Activated B cell treated with CpG ODN at 0.5 μM for 24 hours (primary cell): ENCODE measurements at regions not wholly inside any gene's neighbourhood (a gene's known extent, or its start where the extent isn't known, plus 50 kb on each side); places are given as distances from the start of the nearest gene placed in this dataset.

Experiments
- ATAC-seq: fragments of 200-7000 bp; cut with Tn5 transposase; one replicate; pipeline ENCODE4 v1.10.0; 2021; ENCODE audit warnings: low read depth, mild to moderate bottlenecking, moderate library complexity
- CTCF ChIA-PET: fragments of 350-600 bp; sonication (Branson Sonifier 250); formaldehyde crosslinking; loops from one replicate; lab custom pipeline; 2021; ENCODE audit warnings: antibody characterized with exemption; lab: Charles Lee
- POLR2A ChIA-PET: fragments of 350-600 bp; sonication (Branson Sonifier 250); formaldehyde crosslinking; loops from one replicate; lab custom pipeline; 2021; ENCODE audit warnings: antibody characterized with exemption; lab: Charles Lee
- DNase-seq: peaks from one replicate; pipeline ENCODE4 v3.0.0; 2022
- H3K27ac Mint-ChIP-seq: one replicate; pipeline ENCODE4 v1.8.0; 2020; ENCODE audit warnings: mixed read lengths
- H3K27me3 Mint-ChIP-seq: one replicate; pipeline ENCODE4 v1.8.0; 2021; ENCODE audit warnings: mixed read lengths
- H3K36me3 Mint-ChIP-seq: one replicate; pipeline ENCODE4 v1.8.0; 2021; ENCODE audit warnings: low read depth, mixed read lengths
- H3K4me1 Mint-ChIP-seq: one replicate; pipeline ENCODE4 v1.8.0; 2021; ENCODE audit warnings: mixed read lengths
- H3K4me3 Mint-ChIP-seq: one replicate; pipeline ENCODE4 v1.8.0; 2020; ENCODE audit warnings: mild to moderate bottlenecking, mixed read lengths
- H3K9me3 Mint-ChIP-seq: one replicate; pipeline ENCODE4 v1.8.0; 2020; ENCODE audit warnings: mixed read lengths
- CTCF ChIP-seq: fragments of 200-600 bp; IDR thresholded peaks from one replicate; pipeline ENCODE4 v1.8.0; 2022; ENCODE audit warnings: antibody characterized with exemption, mild to moderate bottlenecking
- intact Hi-C: fragments of 100-400 bp; cut with micrococcal nuclease; formaldehyde crosslinking; loops from one replicate; pipeline ENCODE4 v1.15.1; 2024

DNA sequence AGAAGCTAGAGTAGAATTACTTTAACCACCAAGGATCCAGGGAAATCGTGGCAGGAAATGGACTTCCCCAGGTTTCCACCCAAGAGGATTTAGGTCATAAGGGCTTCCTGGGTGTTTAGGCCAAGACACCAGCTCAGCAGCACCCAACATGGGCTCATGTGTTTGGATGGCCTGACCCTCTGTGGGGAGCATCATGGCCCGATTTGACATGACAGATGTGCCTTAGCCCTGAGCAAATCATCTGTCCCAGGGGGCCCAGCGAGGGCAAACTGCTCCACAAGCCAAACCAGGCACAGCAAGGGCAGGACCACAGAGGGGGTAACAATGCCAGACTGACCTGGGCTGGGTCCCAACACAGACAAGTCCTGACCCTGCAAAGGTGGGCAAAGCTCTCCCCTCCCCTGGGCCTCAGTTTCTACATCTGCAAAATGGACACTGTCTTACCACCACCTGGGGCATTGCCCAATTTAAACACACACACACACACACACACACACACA, 232.8 kb downstream of the MATN1 start:
- Mint-ChIP-seq H3K4me1 (no peaks in the 10 kb centered on the region), H3K9me3 (peaks cover 3% of the 10 kb centered on the region), H3K27me3 (peaks cover 5% of the 10 kb centered on the region), H3K4me3 (no peak overlapping the region), H3K27ac (no peak overlapping the region), H3K36me3 (no peaks in the 10 kb centered on the region)
- intact Hi-C loops, result no loop called here
- no peak for ATAC-seq
- DNase-seq, result no peak
- ChIA-PET CTCF (no interaction called here), POLR2A (no interaction called here)
- no peak for TF ChIP-seq CTCF

DNA sequence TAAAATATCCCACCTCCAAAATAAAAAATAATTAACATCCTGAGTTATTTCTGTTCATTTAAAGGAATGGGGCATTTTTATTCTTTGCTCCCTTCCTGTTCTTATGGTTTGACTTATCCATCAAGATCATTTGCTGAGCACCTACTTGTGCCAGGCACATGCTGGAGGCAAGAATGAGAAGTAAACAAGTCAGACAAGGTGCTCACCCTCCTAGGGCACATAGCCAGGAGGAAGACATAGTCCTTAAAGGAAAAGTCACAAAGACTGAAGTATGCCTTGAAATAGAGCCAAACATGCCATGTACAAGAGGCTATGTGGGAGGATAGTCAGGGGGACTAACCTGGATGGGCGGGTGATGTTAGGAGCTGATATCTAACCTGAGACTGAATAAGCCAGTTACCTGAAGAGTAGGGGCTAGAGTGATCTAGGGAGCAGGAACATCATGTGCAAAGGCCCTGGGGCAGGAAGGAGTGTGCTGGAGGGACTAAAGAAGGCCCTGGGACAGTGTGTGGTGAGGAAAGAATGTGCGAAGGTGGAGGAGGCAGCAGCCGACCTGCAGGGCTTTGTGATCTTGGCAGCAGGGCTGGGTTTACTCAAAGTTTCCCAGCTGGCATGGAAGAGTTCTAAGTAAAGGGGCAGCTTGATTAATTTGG, 233.5 kb downstream of the MATN1 start:
- ATAC-seq (no peak), DNase-seq (no peak)
- intact Hi-C loops, result no loop called here
- POLR2A ChIA-PET, result no interaction called here
- Mint-ChIP-seq H3K4me1 (no peaks in the 10 kb centered on the region), H3K27me3 (peaks cover 7% of the 10 kb centered on the region), H3K27ac (no peak overlapping the region), H3K9me3 (peaks cover 2% of the 10 kb centered on the region), H3K4me3 (no peak overlapping the region), H3K36me3 (no peaks in the 10 kb centered on the region)
- CTCF ChIA-PET, result no interaction called here
- no peak for TF ChIP-seq CTCF

GRCh38 chr1:30488324-30488913, 235.0 kb downstream of the MATN1 start:
- H3K36me3 Mint-ChIP-seq, result no peaks in the 10 kb centered on the region
- no peak overlapping the region for H3K27ac Mint-ChIP-seq
- intact Hi-C loops, result no loop called here
- H3K27me3 Mint-ChIP-seq, result peaks cover 7% of the 10 kb centered on the region
- ATAC-seq (no peak), DNase-seq (no peak)
- H3K4me1 Mint-ChIP-seq, result no peaks in the 10 kb centered on the region
- no peak for TF ChIP-seq CTCF
- ChIA-PET CTCF (no interaction called here), POLR2A (no interaction called here)
- H3K9me3 Mint-ChIP-seq, result peaks cover 1% of the 10 kb centered on the region
- no peak overlapping the region for H3K4me3 Mint-ChIP-seq

GRCh38 chr1:30487042-30487441, 236.3 kb downstream of the MATN1 start:
- Mint-ChIP-seq H3K27ac (no peak overlapping the region), H3K36me3 (no peaks in the 10 kb centered on the region), H3K27me3 (peaks cover 7% of the 10 kb centered on the region), H3K9me3 (peaks cover 8% of the 10 kb centered on the region), H3K4me3 (no peak overlapping the region), H3K4me1 (no peaks in the 10 kb centered on the region)
- ChIA-PET POLR2A (no interaction called here), CTCF (no interaction called here)
- DNase-seq (no peak), ATAC-seq (no peak)
- intact Hi-C loops, result no loop called here
- no peak for TF ChIP-seq CTCF

DNA sequence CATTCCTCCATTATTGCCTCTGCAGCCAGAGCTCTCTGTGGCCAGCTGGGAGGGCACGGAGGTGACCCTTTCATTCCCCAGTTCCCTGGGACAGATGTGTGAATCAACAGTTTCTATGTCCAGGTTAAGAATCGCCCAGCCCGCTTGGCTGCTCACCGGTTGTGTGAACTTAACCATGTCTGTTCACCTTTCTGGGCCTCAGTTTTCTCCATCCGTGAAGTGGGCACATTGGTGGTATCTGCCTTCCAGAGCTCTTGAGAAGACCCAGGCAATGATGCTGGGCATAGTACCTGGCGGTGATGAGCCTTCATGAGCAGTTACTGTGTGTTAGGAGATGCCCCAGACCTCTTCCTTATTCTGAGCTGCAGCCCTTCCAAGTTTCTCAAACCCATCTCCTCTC, 238.3 kb downstream of the MATN1 start:
- ChIA-PET CTCF (no interaction called here), POLR2A (no interaction called here)
- TF ChIP-seq CTCF, result no peak
- ATAC-seq (no peak), DNase-seq (no peak)
- no peak overlapping the region for H3K4me3 Mint-ChIP-seq
- peaks cover 17% of the 10 kb centered on the region for H3K9me3 Mint-ChIP-seq
- intact Hi-C loops, result no loop called here
- H3K36me3 Mint-ChIP-seq, result peaks cover 4% of the 10 kb centered on the region
- no peaks in the 10 kb centered on the region for H3K4me1 Mint-ChIP-seq
- peaks cover 5% of the 10 kb centered on the region for H3K27me3 Mint-ChIP-seq
- H3K27ac Mint-ChIP-seq, result no peak overlapping the region
